ENCODE measurements at regions not wholly inside any gene's neighbourhood (a gene's known extent, or its start where the extent isn't known, plus 50 kb on each side); places are given as distances from the start of the nearest gene placed in this dataset.

GRCh38 chr13:88863116-88863515, 1191.9 kb downstream of the SLITRK5 start:
- H3K9me3 ChIP-seq (replicated peaks) = no peaks in the 10 kb centered on the region
- TF ChIP-seq CTCF (IDR thresholded peaks at IDR 0.05; ENCODE audit: borderline replicate concordance) = no peak
- DNase-seq = no peak
- no peaks in the 10 kb centered on the region for H3K36me3 ChIP-seq
- H3K27me3 ChIP-seq (ENCODE audit: low read depth) = no peaks in the 10 kb centered on the region
- intact Hi-C loops (cut with micrococcal nuclease) = no loop called here
- H3K4me3 ChIP-seq = no peak overlapping the region
- H3K27ac ChIP-seq (replicated peaks) = no peak overlapping the region
- no peaks in the 10 kb centered on the region for H3K4me1 ChIP-seq

GRCh38 chr13:88866195-88866594, 1195.0 kb downstream of the SLITRK5 start:
- no peak overlapping the region for H3K4me3 ChIP-seq
- no peak overlapping the region for H3K27ac ChIP-seq (replicated peaks)
- no peaks in the 10 kb centered on the region for H3K27me3 ChIP-seq (ENCODE audit: low read depth)
- intact Hi-C loops (cut with micrococcal nuclease) = no loop called here
- H3K9me3 ChIP-seq (replicated peaks) = no peaks in the 10 kb centered on the region
- no peak for TF ChIP-seq CTCF (IDR thresholded peaks at IDR 0.05; ENCODE audit: borderline replicate concordance)
- DNase-seq = no peak
- no peaks in the 10 kb centered on the region for H3K36me3 ChIP-seq
- no peaks in the 10 kb centered on the region for H3K4me1 ChIP-seq

- intact Hi-C loops (cut with micrococcal nuclease) = no loop called here
- TF ChIP-seq CTCF (IDR thresholded peaks at IDR 0.05; ENCODE audit: borderline replicate concordance) = no peak
- DNase-seq = no peak
- H3K4me3 ChIP-seq = no peak overlapping the region
- H3K27me3 ChIP-seq (ENCODE audit: low read depth) = no peaks in the 10 kb centered on the region
- H3K36me3 ChIP-seq = no peaks in the 10 kb centered on the region
- H3K4me1 ChIP-seq = no peaks in the 10 kb centered on the region
- peaks cover 34% of the 10 kb centered on the region for H3K9me3 ChIP-seq (replicated peaks)
- no peak overlapping the region for H3K27ac ChIP-seq (replicated peaks)
These were observed 1212.6 kb downstream of the SLITRK5 start for GRCh38 chr13:88883741-88884140.

- no peak for TF ChIP-seq CTCF (IDR thresholded peaks at IDR 0.05; ENCODE audit: borderline replicate concordance)
- Histone ChIP-seq H3K4me1 (no peaks in the 10 kb centered on the region), H3K27me3 (ENCODE audit: low read depth) (no peaks in the 10 kb centered on the region), H3K9me3 (replicated peaks) (peaks cover 12% of the 10 kb centered on the region), H3K4me3 (no peak overlapping the region), H3K27ac (replicated peaks) (no peak overlapping the region), H3K36me3 (no peaks in the 10 kb centered on the region)
- no peak for DNase-seq
- intact Hi-C loops (cut with micrococcal nuclease) = no loop called here
These were observed 1216.0 kb downstream of the SLITRK5 start for GRCh38 chr13:88887045-88887662.

GRCh38 chr13:88895261-88895941, 1224.2 kb downstream of the SLITRK5 start:
- no peak for DNase-seq
- no peak overlapping the region for H3K27ac ChIP-seq (replicated peaks)
- intact Hi-C loops (cut with micrococcal nuclease) = no loop called here

More at GRCh38 chr13:88895261-88895941, 1224.2 kb downstream of the SLITRK5 start:
- H3K4me3 ChIP-seq = no peak overlapping the region
- H3K27me3 ChIP-seq (ENCODE audit: low read depth) = no peaks in the 10 kb centered on the region
- H3K4me1 ChIP-seq = no peaks in the 10 kb centered on the region
- no peak for TF ChIP-seq CTCF (IDR thresholded peaks at IDR 0.05; ENCODE audit: borderline replicate concordance)
- H3K36me3 ChIP-seq = no peaks in the 10 kb centered on the region
- H3K9me3 ChIP-seq (replicated peaks) = peaks cover 5% of the 10 kb centered on the region

Measured in left ventricle myocardium inferior (tissue), 1 donor.